Neural cell (in vitro differentiated cells): ENCODE measurements at regions not wholly inside any gene's neighbourhood (a gene's known extent, or its start where the extent isn't known, plus 50 kb on each side); places are given as distances from the start of the nearest gene placed in this dataset.

ENCODE experiments used
- EP300 ChIP-seq: fragments of 450-650 bp; conservative IDR thresholded peaks from 2 replicates; pipeline ENCODE4 v1.6.1; 2014; ENCODE audit warnings: antibody characterized with exemption, mild to moderate bottlenecking, moderate library complexity; ENCODE audit not compliant: poor library complexity, severe bottlenecking
- EZH2 ChIP-seq: fragments of 200-600, 300-800 bp; shearing (Covaris generic), sonication (generic); IDR thresholded peaks from 2 replicates; pipeline ENCODE4 v1.6.1; 2014; ENCODE audit warnings: antibody characterized with exemption, low read length, borderline replicate concordance, mild to moderate bottlenecking; ENCODE audit not compliant: insufficient read depth, poor library complexity, severe bottlenecking
- RAD21 ChIP-seq: fragments of 450-650 bp; conservative IDR thresholded peaks from 2 replicates; pipeline ENCODE4 v1.6.1; 2014; ENCODE audit warnings: antibody characterized with exemption, mild to moderate bottlenecking, moderate library complexity
- SMC3 ChIP-seq: fragments of 450-650 bp; conservative IDR thresholded peaks from 2 replicates; pipeline ENCODE4 v1.6.1; 2014; ENCODE audit warnings: antibody characterized with exemption, mild to moderate bottlenecking, moderate library complexity; ENCODE audit not compliant: poor library complexity
- TF ChIP-seq, protein P1 (sequence below): fragments of 450-650 bp; IDR thresholded peaks from 2 replicates; pipeline ENCODE4 v1.5.1; 2014; ENCODE audit warnings: antibody characterized with exemption, mild to moderate bottlenecking, moderate library complexity; ENCODE audit not compliant: poor library complexity, severe bottlenecking
- TF ChIP-seq, protein P2 (sequence below): IDR thresholded peaks from 2 replicates; pipeline ENCODE4 v1.6.1; 2012; ENCODE audit warnings: borderline replicate concordance

DNA sequence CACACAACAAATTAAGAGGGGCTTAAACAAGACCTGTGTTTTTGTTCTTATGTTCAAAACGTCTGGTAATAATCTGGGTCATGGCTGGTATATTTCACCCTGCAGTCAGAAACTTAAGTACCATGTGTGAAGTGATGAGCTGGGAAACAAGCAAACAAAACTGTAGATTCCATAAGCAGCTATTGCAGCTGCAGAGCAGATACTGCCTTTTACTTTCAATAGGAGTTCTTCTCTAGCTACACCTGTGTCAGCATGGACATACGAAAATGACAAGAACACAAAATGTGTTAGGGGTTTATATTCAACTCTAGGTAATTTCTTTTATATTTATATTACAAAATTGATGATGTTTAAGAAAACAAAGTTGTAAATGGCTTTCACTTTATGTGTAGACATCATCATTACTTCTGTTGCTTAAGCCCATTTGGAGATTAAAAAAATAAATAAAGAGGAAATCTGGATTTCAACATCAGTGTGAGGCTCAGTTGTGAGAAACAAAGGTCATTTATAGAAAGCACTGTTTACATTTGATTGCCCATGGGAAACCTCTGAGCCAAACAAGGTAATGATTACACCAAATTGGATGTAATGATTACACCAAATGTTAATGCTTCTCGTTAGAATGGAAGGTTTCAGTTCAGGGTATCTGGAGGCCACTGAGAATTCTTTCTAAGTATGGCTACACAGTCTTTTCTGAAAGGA lies 451.0 kb upstream of the SLC10A2 start:
- TF ChIP-seq, protein P1, sequence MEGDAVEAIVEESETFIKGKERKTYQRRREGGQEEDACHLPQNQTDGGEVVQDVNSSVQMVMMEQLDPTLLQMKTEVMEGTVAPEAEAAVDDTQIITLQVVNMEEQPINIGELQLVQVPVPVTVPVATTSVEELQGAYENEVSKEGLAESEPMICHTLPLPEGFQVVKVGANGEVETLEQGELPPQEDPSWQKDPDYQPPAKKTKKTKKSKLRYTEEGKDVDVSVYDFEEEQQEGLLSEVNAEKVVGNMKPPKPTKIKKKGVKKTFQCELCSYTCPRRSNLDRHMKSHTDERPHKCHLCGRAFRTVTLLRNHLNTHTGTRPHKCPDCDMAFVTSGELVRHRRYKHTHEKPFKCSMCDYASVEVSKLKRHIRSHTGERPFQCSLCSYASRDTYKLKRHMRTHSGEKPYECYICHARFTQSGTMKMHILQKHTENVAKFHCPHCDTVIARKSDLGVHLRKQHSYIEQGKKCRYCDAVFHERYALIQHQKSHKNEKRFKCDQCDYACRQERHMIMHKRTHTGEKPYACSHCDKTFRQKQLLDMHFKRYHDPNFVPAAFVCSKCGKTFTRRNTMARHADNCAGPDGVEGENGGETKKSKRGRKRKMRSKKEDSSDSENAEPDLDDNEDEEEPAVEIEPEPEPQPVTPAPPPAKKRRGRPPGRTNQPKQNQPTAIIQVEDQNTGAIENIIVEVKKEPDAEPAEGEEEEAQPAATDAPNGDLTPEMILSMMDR = no peak
- no peak for TF ChIP-seq SMC3
- TF ChIP-seq RAD21 = no peak
- no peak for TF ChIP-seq EP300
- TF ChIP-seq, protein P2, sequence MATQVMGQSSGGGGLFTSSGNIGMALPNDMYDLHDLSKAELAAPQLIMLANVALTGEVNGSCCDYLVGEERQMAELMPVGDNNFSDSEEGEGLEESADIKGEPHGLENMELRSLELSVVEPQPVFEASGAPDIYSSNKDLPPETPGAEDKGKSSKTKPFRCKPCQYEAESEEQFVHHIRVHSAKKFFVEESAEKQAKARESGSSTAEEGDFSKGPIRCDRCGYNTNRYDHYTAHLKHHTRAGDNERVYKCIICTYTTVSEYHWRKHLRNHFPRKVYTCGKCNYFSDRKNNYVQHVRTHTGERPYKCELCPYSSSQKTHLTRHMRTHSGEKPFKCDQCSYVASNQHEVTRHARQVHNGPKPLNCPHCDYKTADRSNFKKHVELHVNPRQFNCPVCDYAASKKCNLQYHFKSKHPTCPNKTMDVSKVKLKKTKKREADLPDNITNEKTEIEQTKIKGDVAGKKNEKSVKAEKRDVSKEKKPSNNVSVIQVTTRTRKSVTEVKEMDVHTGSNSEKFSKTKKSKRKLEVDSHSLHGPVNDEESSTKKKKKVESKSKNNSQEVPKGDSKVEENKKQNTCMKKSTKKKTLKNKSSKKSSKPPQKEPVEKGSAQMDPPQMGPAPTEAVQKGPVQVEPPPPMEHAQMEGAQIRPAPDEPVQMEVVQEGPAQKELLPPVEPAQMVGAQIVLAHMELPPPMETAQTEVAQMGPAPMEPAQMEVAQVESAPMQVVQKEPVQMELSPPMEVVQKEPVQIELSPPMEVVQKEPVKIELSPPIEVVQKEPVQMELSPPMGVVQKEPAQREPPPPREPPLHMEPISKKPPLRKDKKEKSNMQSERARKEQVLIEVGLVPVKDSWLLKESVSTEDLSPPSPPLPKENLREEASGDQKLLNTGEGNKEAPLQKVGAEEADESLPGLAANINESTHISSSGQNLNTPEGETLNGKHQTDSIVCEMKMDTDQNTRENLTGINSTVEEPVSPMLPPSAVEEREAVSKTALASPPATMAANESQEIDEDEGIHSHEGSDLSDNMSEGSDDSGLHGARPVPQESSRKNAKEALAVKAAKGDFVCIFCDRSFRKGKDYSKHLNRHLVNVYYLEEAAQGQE = no peak
- TF ChIP-seq EZH2 = no peak
